ENCODE measurements at regions not wholly inside any gene's neighbourhood (a gene's known extent, or its start where the extent isn't known, plus 50 kb on each side); places are given as distances from the start of the nearest gene placed in this dataset.

DNA sequence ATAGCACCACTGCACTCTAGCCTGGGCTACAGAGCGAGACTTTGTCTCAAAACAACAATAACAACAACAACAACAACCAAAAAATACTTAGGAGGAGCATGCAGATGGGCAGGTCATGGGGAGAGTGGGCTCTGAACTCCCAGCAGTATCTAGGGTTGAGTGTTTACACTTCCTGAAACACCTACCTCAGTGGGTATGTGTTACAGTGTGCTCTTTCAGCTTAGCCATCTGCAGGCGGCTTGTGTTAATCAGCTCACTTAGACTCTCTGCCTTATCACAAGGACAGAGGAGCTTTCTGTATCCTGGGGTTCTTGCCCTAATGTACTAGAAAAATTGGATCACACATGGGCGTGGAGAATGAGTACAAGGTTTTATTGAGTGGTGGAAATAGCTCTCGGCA is 340.2 kb downstream of the KIF20B start:
- TF ChIP-seq CTCF (IDR thresholded peaks at IDR 0.05) = no peak
- TF ChIP-seq CREB1 (CRISPR knock-in tag; IDR thresholded peaks at IDR 0.05) = no peak
- TF ChIP-seq ELF4 (CRISPR knock-in tag; IDR thresholded peaks at IDR 0.05; ENCODE audit: low read depth) = no peak
- TF ChIP-seq E2F4 (CRISPR knock-in tag; IDR thresholded peaks at IDR 0.05; ENCODE audit: borderline replicate concordance, low read depth) = no peak
- TF ChIP-seq, protein P1, sequence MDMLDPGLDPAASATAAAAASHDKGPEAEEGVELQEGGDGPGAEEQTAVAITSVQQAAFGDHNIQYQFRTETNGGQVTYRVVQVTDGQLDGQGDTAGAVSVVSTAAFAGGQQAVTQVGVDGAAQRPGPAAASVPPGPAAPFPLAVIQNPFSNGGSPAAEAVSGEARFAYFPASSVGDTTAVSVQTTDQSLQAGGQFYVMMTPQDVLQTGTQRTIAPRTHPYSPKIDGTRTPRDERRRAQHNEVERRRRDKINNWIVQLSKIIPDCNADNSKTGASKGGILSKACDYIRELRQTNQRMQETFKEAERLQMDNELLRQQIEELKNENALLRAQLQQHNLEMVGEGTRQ (CRISPR knock-in tag; IDR thresholded peaks at IDR 0.05) = no peak
- no peak for TF ChIP-seq ESRRA (CRISPR knock-in tag; IDR thresholded peaks at IDR 0.05; ENCODE audit: borderline replicate concordance)
- no peak for TF ChIP-seq SMAD3 (CRISPR knock-in tag; IDR thresholded peaks at IDR 0.05; ENCODE audit: borderline replicate concordance)
- TF ChIP-seq NR2C2 (CRISPR knock-in tag; IDR thresholded peaks at IDR 0.05) = no peak
- TF ChIP-seq ZMAT4 (CRISPR knock-in tag; IDR thresholded peaks at IDR 0.05) = no peak
- no peak for TF ChIP-seq ZNF121 (CRISPR knock-in tag; IDR thresholded peaks at IDR 0.05)
- no peak for TF ChIP-seq ZBTB21 (CRISPR knock-in tag; IDR thresholded peaks at IDR 0.05; ENCODE audit: borderline replicate concordance)

Data from WTC11 (cell line).